Neural cell (in vitro differentiated cells): ENCODE measurements at regions not wholly inside any gene's neighbourhood (a gene's known extent, or its start where the extent isn't known, plus 50 kb on each side); places are given as distances from the start of the nearest gene placed in this dataset.

Source experiments
- H2AFZ ChIP-seq: fragments of 200-600, 300-800 bp; sonication (generic), shearing (Covaris generic); 2 replicates; pipeline ENCODE4 v1.6.0; 2014; ENCODE audit warnings: low read depth, mild to moderate bottlenecking, antibody characterized with exemption, low read length, moderate library complexity
- H3F3A ChIP-seq: fragments of 200-600 bp; shearing (Covaris generic); 2 replicates; pipeline ENCODE4 v1.6.1; 2016; ENCODE audit warnings: mild to moderate bottlenecking, moderate library complexity, mixed read lengths, antibody characterized with exemption, low read length; ENCODE audit not compliant: insufficient read depth, poor library complexity, severe bottlenecking
- H3K27ac ChIP-seq: fragments of 200-600, 300-800 bp; sonication (generic), shearing (Covaris generic); 2 replicates; pipeline ENCODE4 v1.5.1; 2014; ENCODE audit warnings: mild to moderate bottlenecking, low read length, moderate library complexity
- H3K27me3 ChIP-seq: fragments of 300-800, 200-600 bp; sonication (generic), shearing (Covaris generic); 2 replicates; pipeline ENCODE4 v1.6.0; 2014; ENCODE audit warnings: mild to moderate bottlenecking, low read depth, low read length, moderate library complexity; ENCODE audit not compliant: insufficient read depth
- H3K36me3 ChIP-seq: fragments of 300-800, 200-600 bp; sonication (generic), shearing (Covaris generic); 2 replicates; pipeline ENCODE4 v1.5.1; 2014; ENCODE audit warnings: mild to moderate bottlenecking, antibody characterized with exemption, low read length, moderate library complexity; ENCODE audit not compliant: insufficient read depth
- H3K4me2 ChIP-seq: fragments of 300-800, 200-600 bp; sonication (generic), shearing (Covaris generic); 2 replicates; pipeline ENCODE4 v1.6.0; 2014; ENCODE audit warnings: mild to moderate bottlenecking, low read length
- H3K4me3 ChIP-seq: fragments of 300-800, 200-600 bp; sonication (generic), shearing (Covaris generic); 2 replicates; pipeline ENCODE4 v1.5.1; 2014; ENCODE audit warnings: mild to moderate bottlenecking, low read length, moderate library complexity
- H3K79me2 ChIP-seq: fragments of 200-600 bp; shearing (Covaris generic); replicated peaks from 2 replicates; pipeline ENCODE4 v1.6.0; 2014; ENCODE audit warnings: mild to moderate bottlenecking, low read length, moderate library complexity; ENCODE audit not compliant: insufficient read depth
- H3K9ac ChIP-seq: fragments of 300-800, 200-600 bp; sonication (generic), shearing (Covaris generic); 2 replicates; pipeline ENCODE4 v1.6.1; 2016; ENCODE audit warnings: mild to moderate bottlenecking, low read length, mixed read lengths
- H3K9me2 ChIP-seq: fragments of 200-600 bp; shearing (Covaris generic); 2 replicates; pipeline ENCODE4 v1.6.1; 2016; ENCODE audit warnings: mild to moderate bottlenecking, low read length, mixed read lengths; ENCODE audit not compliant: insufficient read depth
- H3K9me3 ChIP-seq: fragments of 200-600, 300-800 bp; sonication (generic), shearing (Covaris generic); 2 replicates; pipeline ENCODE4 v1.6.1; 2016; ENCODE audit warnings: mild to moderate bottlenecking, mixed run types, low read length, moderate library complexity, mixed read lengths
- H4K20me1 ChIP-seq: fragments of 200-600 bp; shearing (Covaris generic); 2 replicates; pipeline ENCODE4 v1.6.1; 2016; ENCODE audit warnings: mild to moderate bottlenecking, mixed run types; ENCODE audit not compliant: insufficient read depth
- CTCF ChIP-seq: fragments of 450-650 bp; IDR thresholded peaks from 2 replicates; pipeline ENCODE4 v1.5.1; 2014; ENCODE audit warnings: antibody characterized with exemption, mild to moderate bottlenecking, moderate library complexity; ENCODE audit not compliant: poor library complexity, severe bottlenecking
- EP300 ChIP-seq: fragments of 450-650 bp; conservative IDR thresholded peaks from 2 replicates; pipeline ENCODE4 v1.6.1; 2014; ENCODE audit warnings: antibody characterized with exemption, mild to moderate bottlenecking, moderate library complexity; ENCODE audit not compliant: poor library complexity, severe bottlenecking
- EZH2 ChIP-seq: fragments of 200-600, 300-800 bp; shearing (Covaris generic), sonication (generic); IDR thresholded peaks from 2 replicates; pipeline ENCODE4 v1.6.1; 2014; ENCODE audit warnings: antibody characterized with exemption, low read length, borderline replicate concordance, mild to moderate bottlenecking; ENCODE audit not compliant: insufficient read depth, poor library complexity, severe bottlenecking
- MXI1 ChIP-seq: fragments of 450-650 bp; conservative IDR thresholded peaks from 2 replicates; pipeline ENCODE4 v1.6.1; 2014; ENCODE audit warnings: antibody characterized with exemption, mild to moderate bottlenecking; ENCODE audit not compliant: poor library complexity, severe bottlenecking
- POLR2AphosphoS5 ChIP-seq: IDR thresholded peaks from 2 replicates; pipeline ENCODE4 v1.6.1; 2012
- RAD21 ChIP-seq: fragments of 450-650 bp; conservative IDR thresholded peaks from 2 replicates; pipeline ENCODE4 v1.6.1; 2014; ENCODE audit warnings: antibody characterized with exemption, mild to moderate bottlenecking, moderate library complexity
- REST ChIP-seq: IDR thresholded peaks from 2 replicates; pipeline ENCODE4 v1.6.1; 2012; ENCODE audit warnings: borderline replicate concordance
- SMC3 ChIP-seq: fragments of 450-650 bp; conservative IDR thresholded peaks from 2 replicates; pipeline ENCODE4 v1.6.1; 2014; ENCODE audit warnings: antibody characterized with exemption, mild to moderate bottlenecking, moderate library complexity; ENCODE audit not compliant: poor library complexity
- TAF1 ChIP-seq: IDR thresholded peaks from 2 replicates; pipeline ENCODE4 v1.6.1; 2012; ENCODE audit warnings: low read depth

- Histone ChIP-seq H3K9ac (no peak overlapping the region), H3K27me3 (no peaks in the 10 kb centered on the region), H3F3A (no peaks in the 10 kb centered on the region), H3K36me3 (no peaks in the 10 kb centered on the region), H3K4me2 (no peak overlapping the region), H4K20me1 (no peaks in the 10 kb centered on the region), H3K9me3 (no peaks in the 10 kb centered on the region), H3K4me3 (no peak overlapping the region), H3K27ac (no peak overlapping the region), H3K79me2 (no peaks in the 10 kb centered on the region), H3K9me2 (no peaks in the 10 kb centered on the region), H2AFZ (no peak overlapping the region)
- no peak for TF ChIP-seq SMC3
- no peak for TF ChIP-seq CTCF
- TF ChIP-seq EZH2 = no peak
- no peak for TF ChIP-seq MXI1
- TF ChIP-seq POLR2AphosphoS5 = no peak
- no peak for TF ChIP-seq EP300
- TF ChIP-seq TAF1 = no peak
Observed at GRCh38 chr11:79623375-79623774, 182.5 kb upstream of the TENM4 start.

- Histone ChIP-seq H3F3A (no peaks in the 10 kb centered on the region), H3K27me3 (no peaks in the 10 kb centered on the region), H3K4me2 (no peak overlapping the region), H3K27ac (no peak overlapping the region), H4K20me1 (no peaks in the 10 kb centered on the region), H3K9ac (no peak overlapping the region), H3K9me2 (no peaks in the 10 kb centered on the region), H2AFZ (no peak overlapping the region), H3K9me3 (no peaks in the 10 kb centered on the region), H3K79me2 (no peaks in the 10 kb centered on the region), H3K4me3 (no peak overlapping the region), H3K36me3 (no peaks in the 10 kb centered on the region)
- TF ChIP-seq REST (no peak), TAF1 (no peak), MXI1 (no peak), RAD21 (no peak), EZH2 (no peak), CTCF (no peak), SMC3 (no peak), EP300 (no peak), POLR2AphosphoS5 (no peak)
Observed at GRCh38 chr11:79617561-79617960, 176.7 kb upstream of the TENM4 start.
